Stomach (tissue), 4 donors: ENCODE measurements at regions not wholly inside any gene's neighbourhood (a gene's known extent, or its start where the extent isn't known, plus 50 kb on each side); places are given as distances from the start of the nearest gene placed in this dataset.

Experiments
- CTCF ChIP-seq, 7 experiments: fragments of 450-650 bp in 4 of 7; fragments of 200-600 bp in 3 of 7; sonication (generic) in 3 of 7; IDR thresholded peaks; one replicate each; pipeline ENCODE4 v1.5.1; 2016 to 2019; ENCODE audit warnings: antibody characterized with exemption in 7 of 7, control low read depth in 2 of 7, mild to moderate bottlenecking in 1 of 7
- EP300 ChIP-seq: sonication (generic); formaldehyde crosslinking; IDR thresholded peaks from one replicate; pipeline ENCODE4 v1.6.1; 2017; ENCODE audit warnings: antibody characterized with exemption
- POLR2A ChIP-seq, 4 donors: fragments of 450-650 bp; IDR thresholded peaks; one replicate each; pipeline ENCODE4 v1.6.1; 2016; ENCODE audit warnings: antibody characterized with exemption in 4 of 4, control low read depth in 2 of 4, mild to moderate bottlenecking in 1 of 4, moderate library complexity in 1 of 4
- POLR2AphosphoS5 ChIP-seq, 3 donors: sonication (generic); formaldehyde crosslinking; IDR thresholded peaks; one replicate each; pipeline ENCODE4 v1.6.1; 2016; ENCODE audit warnings: antibody characterized with exemption in 3 of 3

- no peak for TF ChIP-seq POLR2A (IDR thresholded peaks at IDR 0.05)
- TF ChIP-seq CTCF (IDR thresholded peaks at IDR 0.05): no peak
- no peak for TF ChIP-seq POLR2AphosphoS5 (IDR thresholded peaks at IDR 0.05)
- no peak for TF ChIP-seq EP300
Observed at GRCh38 chr10:9845075-9845474, 1172.6 kb upstream of the CELF2 start.
